GM23248 (cell line): ENCODE measurements at regions not wholly inside any gene's neighbourhood (a gene's known extent, or its start where the extent isn't known, plus 50 kb on each side); places are given as distances from the start of the nearest gene placed in this dataset.

Source experiments
- EZH2 ChIP-seq: fragments of 200-600 bp; sonication (generic); IDR thresholded peaks from 2 replicates; pipeline ENCODE4 v1.6.1; 2018; ENCODE audit warnings: antibody characterized with exemption, mild to moderate bottlenecking; ENCODE audit not compliant: insufficient read depth, poor library complexity, severe bottlenecking
- EZH2phosphoT487 ChIP-seq: fragments of 200-600 bp; sonication (generic); IDR thresholded peaks from 2 replicates; pipeline ENCODE4 v1.6.1; 2018; ENCODE audit warnings: antibody characterized with exemption, moderate library complexity, mild to moderate bottlenecking, low read depth; ENCODE audit not compliant: insufficient read depth

DNA sequence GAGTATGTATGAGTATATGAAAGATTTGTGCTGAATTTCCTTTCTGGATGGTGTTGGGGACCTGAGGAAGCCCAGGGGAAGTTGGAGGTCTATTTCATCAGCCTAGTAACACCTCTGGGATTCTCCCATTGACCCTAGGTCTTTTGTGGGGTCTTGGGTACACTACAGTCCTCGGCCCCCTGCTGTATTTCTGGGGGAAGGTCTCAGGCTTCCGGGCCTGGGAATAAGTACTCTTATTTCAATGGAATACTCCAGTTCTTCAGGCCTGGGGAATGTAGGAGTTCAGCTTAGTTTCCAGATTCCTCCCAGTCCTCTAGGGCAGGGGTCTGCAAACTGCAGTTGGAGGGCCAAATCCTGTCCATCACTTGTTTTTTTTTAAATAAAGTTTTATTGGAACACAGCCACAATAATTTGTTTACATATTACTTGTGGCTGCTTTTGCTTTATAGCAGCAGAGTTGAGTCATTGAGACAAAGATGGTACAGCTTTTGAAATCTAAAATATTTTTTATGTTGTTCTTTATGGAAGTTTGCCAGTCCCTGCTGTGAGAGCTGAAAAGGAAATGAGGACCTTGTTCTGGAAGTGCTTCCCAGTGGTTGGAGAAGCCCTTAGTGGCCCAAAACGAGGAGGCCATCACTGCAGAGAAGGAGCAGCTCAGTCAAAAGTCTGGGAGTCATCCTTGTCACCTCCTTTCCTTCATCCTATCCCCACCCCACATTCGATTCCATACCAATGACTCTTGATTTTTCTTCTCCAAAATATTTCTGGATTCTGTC is 142.5 kb upstream of the HS3ST2 start:
- no peak for TF ChIP-seq EZH2
- TF ChIP-seq EZH2phosphoT487: no peak
